ENCODE measurements at regions not wholly inside any gene's neighbourhood (a gene's known extent, or its start where the extent isn't known, plus 50 kb on each side); places are given as distances from the start of the nearest gene placed in this dataset.
"Not testable (repeated sequence)": the region's sequence is repeated elsewhere in the genome, so short reads cannot be mapped to it uniquely, and the experiment has no call there.

DNA sequence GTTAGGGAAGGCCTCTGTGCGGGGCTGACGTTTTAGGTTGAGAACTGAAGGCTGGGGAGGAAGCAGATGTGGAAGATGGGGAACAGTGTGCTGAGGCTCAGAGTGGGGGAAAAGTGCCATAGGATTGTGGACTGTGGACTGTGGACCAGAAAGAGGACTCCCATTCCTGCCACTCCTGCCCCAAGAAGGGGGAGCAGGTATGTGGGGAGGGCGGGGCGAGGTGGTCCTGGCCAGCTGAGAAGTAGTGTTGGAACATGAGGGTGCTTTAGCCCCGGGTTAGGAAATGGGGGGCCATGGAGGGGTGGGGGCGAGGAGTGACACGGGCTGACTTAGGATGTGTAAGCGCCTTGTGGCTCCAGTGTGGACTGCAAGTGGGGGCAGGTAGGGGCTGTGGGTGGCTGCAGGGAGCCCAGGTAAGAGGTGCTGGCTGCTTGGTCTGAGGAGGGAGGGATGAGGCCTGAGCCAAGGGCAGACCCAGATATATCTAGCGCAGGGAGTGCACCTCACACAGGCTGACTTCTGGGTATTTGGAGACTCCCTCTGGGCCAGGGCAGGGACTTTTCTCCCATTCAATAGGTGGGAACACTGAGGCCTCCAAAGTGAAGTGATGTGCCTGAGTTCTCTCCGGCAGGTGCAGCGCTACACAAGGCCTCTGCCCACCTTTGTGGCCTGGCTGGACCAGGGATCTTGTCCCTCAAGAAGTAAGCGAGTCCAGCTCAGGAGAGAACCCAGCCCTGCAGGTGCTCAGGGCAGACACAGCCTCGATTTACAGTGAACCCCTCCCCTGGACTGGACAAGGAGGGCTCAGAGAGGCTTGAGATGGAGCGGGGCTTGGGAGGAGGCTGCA, 76.6 kb upstream of the TOX2 start:
- no peak for DNase-seq (ENCODE audit: low read depth)

- no peak for DNase-seq (ENCODE audit: low read depth)
Observed at GRCh38 chr20:43836790-43837189, 77.9 kb upstream of the TOX2 start.

DNA sequence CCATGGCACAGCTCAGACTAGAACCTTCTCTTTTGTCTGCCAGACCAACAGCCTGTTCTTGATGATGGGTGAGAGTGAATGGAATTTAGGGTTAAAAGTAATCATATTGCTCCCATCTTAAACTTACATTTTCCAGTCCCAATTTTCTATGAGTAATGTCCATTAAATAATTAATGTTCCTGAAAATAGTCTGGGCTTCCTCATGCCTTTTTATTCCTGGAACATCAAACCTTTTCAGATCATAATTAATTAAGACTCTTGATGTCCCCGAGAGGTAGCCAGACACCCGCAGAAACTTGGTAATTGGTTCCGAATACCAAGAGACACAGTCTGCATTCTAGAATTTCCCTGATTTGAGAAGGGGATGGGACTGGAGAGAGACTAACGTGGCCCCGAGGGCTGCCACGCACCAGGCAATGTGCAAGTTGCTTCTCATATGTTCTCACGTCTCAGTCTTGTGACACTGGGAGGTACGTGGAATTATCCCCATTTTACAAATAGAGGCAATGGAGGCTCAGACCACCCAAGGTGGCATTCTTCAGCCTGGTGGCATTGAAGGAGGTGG, 78.6 kb upstream of the TOX2 start:
- DNase-seq (ENCODE audit: low read depth) = no peak

- no peak for DNase-seq (ENCODE audit: low read depth)
Observed at GRCh38 chr20:43833511-43834395, 80.9 kb upstream of the TOX2 start.

GRCh38 chr20:43832961-43833360, 81.7 kb upstream of the TOX2 start:
- no peak for DNase-seq (ENCODE audit: low read depth)

- DNase-seq (ENCODE audit: low read depth) = no peak
Observed at GRCh38 chr20:43832096-43832816, 82.4 kb upstream of the TOX2 start.

GRCh38 chr20:43831481-43832065, 83.1 kb upstream of the TOX2 start:
- no peak for DNase-seq (ENCODE audit: low read depth)

- DNase-seq (ENCODE audit: low read depth) = no peak
Observed at GRCh38 chr20:43830883-43831282, 83.8 kb upstream of the TOX2 start.

DNA sequence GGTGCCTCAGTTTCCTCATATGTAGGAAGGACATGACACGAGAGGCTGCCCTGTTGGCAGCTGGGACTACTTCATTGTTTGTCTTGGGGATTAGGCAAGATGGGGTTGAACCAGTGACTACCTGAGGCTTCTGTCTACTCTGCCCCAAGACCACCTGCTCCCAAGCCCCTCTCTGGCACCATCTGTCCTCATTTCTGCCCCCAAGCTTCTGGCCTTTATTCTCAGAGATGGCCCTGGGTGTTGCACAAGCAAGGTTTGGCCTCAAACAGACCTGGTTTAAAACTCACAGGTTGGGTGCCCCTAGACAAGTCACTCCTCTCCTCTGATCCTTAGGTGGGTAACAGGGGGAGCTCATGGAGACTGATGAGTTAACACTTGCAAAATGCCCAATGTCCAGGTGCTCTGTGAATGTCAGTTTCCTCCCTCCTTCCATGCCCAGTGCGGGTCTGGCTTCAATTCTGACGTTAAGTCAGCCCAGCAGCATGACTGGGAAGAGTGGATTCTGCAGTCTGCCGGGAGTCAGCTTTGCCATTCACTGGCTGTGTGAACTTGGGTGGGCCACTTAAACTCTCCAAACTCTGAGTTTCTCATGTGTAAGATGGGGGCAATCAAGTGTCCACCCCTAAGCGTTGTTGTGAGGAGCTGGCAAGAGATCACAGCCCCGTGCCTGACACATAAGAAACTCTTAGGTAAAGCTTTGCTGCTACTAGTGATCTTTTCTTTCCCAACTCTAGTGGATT, 84.5 kb upstream of the TOX2 start:
- no peak for DNase-seq (ENCODE audit: low read depth)

DNA sequence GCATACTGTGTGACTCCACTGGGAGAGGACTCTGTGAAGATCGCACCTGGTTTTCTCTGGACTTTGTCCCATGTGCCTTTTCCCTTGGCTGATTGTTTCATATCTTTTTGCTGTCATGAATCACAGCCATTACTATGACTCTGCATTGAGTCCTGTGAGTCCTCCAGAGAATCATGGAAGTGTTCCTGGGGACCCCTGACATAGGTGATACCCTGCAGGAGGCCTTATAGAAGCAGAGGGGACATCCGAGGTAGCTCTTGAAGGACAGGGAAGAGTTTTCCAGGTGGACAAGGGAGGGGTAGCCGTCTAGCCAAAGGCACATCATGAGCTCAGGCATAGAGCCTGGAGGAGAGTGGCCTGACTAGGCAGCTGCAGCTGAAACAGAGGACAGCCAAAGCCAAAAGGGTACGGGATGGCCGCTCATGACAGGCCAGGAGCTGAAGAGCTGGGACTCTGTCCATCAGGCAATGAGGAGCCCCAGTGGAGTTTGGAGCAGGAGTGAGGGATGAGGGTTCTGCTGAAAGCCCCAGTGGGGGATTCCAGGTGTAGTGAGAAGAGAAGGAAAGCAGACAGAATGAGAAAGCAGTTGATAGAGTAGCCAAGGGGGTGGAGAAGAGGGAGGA, 86.6 kb upstream of the TOX2 start:
- DNase-seq (ENCODE audit: low read depth) = no peak

GRCh38 chr20:43826943-43827342, 87.7 kb upstream of the TOX2 start:
- DNase-seq (ENCODE audit: low read depth) = not testable (repeated sequence)

DNA sequence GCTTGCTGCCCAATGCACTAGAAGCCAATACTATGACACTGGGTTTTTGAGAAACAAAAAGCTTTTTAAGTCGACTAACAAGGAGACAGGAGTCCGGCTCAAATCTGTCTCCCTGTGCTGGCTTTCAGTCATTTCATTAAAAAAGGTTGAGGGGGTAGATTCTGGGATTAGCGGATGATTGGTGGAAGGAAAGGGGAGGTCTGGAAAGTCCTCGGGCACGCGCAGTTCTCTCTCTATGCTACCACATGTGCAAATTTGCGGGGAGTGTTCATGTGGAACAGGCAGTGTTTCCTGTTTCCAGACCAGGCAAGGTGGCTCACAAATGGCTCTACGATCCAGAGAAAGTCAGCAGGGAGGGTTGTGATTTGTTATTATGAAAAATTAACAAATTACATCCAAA, 89.1 kb upstream of the TOX2 start:
- DNase-seq (ENCODE audit: low read depth) = peak; percentile 40

DNA sequence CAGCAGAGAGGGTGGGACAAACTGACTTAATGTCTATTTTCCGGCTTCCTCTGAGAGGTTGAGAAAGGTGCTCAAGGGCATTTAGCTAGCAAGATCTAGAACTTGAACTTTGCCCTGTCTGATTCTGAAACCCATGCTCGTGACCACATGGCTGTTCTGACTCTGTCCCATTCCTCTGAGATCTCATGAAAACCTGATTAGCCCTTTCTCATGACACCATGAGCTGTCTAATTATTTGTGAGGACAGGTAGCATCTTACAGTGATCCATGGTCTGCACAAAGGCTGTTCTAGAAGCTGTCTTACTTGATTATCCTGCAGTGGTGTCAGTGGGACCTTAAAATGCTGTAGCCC, 89.6 kb upstream of the TOX2 start:
- no peak for DNase-seq (ENCODE audit: low read depth)

- DNase-seq (ENCODE audit: low read depth) = peak; percentile 79
Observed at GRCh38 chr20:43824309-43825050, 90.2 kb upstream of the TOX2 start.

GRCh38 chr20:43821795-43822194, 92.9 kb upstream of the TOX2 start:
- peak; percentile 35 for DNase-seq (ENCODE audit: low read depth)

DNA sequence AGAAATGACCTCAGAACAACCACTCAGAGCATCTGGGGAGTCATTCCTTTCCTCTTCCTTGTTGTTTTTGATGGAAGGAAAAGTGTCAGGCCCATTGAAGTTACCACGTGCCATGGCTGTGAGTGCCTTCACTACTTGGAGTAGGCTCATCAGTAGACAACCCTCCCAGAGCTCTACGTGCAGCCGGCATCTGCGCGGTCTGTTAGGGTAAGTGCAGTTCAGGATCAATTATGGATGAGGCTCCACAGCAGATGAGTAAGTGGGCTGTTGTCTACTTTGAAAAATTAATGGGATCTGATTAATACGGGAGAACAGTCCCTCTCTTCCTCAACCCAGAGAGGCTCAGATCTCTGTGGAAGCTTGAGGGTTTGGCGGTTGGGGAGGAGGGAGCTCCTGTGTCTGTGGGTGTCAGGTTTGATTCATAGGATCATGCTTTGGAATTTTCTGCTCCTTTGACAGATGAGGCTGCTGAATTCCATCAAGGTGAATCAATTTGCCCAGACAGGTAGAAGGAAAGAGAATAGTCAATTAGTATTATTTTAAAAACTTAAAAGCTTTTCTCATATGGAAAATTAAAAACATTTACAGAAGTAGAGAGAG, 93.8 kb upstream of the TOX2 start:
- DNase-seq (ENCODE audit: low read depth) = peak; percentile 15

DNA sequence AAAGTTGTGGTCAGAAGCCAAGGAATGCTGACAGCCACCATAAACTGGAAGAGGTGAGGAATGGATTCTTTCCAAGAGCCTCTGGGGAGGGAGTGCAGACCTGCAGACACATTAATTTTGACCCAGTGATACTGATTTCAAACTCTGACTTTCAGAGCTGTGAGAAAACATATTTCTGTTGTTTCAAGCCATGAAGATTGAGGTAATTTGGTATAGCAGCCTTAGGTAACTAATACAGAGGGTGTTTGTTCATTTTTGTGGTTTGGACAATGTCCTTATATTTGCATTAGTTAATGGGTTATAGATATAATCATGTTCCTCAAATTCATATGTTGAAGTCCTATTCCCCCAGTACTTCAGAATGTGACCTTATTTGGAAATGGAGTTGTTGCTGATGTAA, 85.4 kb upstream of the GTSF1L start:
- peak; percentile 39 for DNase-seq (ENCODE audit: low read depth)

GRCh38 chr20:43809206-43809819, 82.5 kb upstream of the GTSF1L start:
- DNase-seq (ENCODE audit: low read depth) = no peak

DNA sequence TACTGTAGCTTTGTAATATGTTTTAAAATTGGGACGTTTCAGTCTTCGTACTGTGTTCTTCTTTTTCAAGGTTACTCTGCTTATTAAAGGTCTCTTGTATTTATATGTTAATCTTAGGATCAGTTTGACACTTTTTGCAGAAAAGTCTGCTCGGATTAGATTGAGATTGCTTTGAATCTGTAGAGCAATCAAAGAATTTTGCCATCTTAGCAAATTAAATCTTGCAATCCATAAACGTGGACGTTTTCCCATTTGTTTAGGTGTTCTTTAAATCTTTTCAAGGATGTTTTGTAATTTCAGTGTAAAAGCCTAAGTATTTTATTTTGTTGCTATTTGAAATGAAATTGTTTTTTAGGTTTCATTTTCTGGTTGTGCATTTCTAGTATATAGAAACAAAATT, 78.0 kb upstream of the GTSF1L start:
- DNase-seq (ENCODE audit: low read depth) = no peak

All from RPMI7951 (cell line).